ENCODE measurements at regions not wholly inside any gene's neighbourhood (a gene's known extent, or its start where the extent isn't known, plus 50 kb on each side); places are given as distances from the start of the nearest gene placed in this dataset.

DNA sequence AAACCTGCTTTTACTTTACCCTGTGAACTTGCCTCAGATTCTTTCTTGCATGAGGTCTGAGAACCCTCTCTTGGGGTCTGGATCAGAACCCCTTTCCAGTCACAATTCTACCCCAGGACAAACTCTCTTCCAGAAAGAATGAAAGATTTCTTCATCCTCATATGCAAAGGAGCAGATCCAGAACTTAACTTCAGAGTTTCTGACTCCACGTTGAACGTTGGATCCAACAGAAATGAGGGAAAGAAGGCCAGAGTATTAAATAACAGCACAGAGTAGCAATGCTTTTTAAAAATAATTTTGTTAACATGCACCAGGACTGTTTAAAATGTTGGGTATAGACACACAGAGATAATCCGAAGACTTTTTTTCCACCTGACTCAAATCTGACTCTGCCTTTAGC, 632.9 kb upstream of the AUTS2 start:
- POLR2A ChIA-PET = no interaction called here
- Histone ChIP-seq H3K36me3 (ENCODE audit: control insufficient read depth in 4 of 4, insufficient read depth in 4 of 4, low read length in 3 of 4) (no peaks in the 10 kb centered on the region), H3K9me3 (ENCODE audit: control extremely low read depth in 1 of 5, control insufficient read depth in 4 of 5, insufficient read depth in 2 of 5, low read depth in 1 of 5, low read length in 4 of 5) (peaks cover 0 to 3% (median 3%) of the 10 kb centered on the region in 5 experiments), H3K4me1 (ENCODE audit: control extremely low read depth in 1 of 4, control insufficient read depth in 4 of 4, insufficient read depth in 4 of 4, low read length in 3 of 4) (no peaks in the 10 kb centered on the region), H3K27ac (ENCODE audit: insufficient read depth in 1 of 2, low read depth in 1 of 2, low read length in 2 of 2, poor library complexity in 1 of 2, severe bottlenecking in 2 of 2) (no peak overlapping the region), H3K4me3 (ENCODE audit: control insufficient read depth in 1 of 7, extremely low read depth in 1 of 7, insufficient read depth in 4 of 7, low read depth in 2 of 7, low read length in 6 of 7) (no peak overlapping the region), H3K27me3 (replicated peaks in 2 of 5; ENCODE audit: control insufficient read depth in 4 of 5, insufficient read depth in 5 of 5, low read length in 4 of 5) (no peaks in the 10 kb centered on the region)
- DNase-seq = no peak
- CTCF ChIA-PET = no interaction called here
- WGBS (ENCODE audit: insufficient coverage) = 100% methylated on average over 1 of the region's 3 CpGs

DNA sequence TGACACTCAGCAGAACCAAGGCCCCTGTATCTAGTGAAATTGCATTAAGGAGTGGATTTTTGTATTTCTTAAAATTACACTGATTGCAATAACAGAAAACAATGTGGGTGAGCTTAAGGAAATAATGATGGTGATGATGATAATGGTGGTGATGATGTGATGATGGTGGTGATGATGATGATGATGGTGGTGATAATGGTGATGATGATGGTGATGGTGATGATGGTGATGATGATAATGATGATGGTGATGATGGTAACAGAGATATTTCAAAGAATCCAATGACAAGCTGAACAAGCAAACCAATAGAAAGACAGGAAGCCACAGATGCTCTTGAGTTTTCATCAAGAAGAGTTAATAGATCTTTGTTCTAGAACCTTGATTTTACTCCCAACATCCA, 630.7 kb upstream of the AUTS2 start:
- CTCF ChIA-PET = no interaction called here
- H3K36me3 ChIP-seq (ENCODE audit: control insufficient read depth in 4 of 4, insufficient read depth in 4 of 4, low read length in 3 of 4) = no peaks in the 10 kb centered on the region

DNA sequence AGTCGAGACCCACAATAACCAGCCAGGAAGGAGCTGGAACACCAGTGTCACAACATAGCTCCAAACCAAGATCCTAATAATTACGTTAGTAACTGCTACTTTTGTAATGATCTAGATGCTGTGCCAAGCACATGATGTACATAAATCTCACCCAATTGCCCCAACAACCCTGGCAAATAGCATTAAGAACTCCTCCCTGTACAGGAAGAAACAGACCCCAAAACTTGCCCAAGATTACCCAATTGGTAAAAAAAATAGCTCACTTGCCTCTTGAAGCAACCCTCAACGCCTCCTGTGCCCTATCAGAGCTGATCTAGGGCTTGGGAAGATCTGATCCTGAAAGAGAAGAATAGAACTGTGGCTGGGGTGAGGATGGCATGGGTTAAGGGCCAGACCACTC, 628.7 kb upstream of the AUTS2 start:
- Histone ChIP-seq H3K4me1 (ENCODE audit: control extremely low read depth in 1 of 4, control insufficient read depth in 4 of 4, insufficient read depth in 4 of 4, low read length in 3 of 4) (no peaks in the 10 kb centered on the region), H3K27me3 (replicated peaks in 2 of 5; ENCODE audit: control insufficient read depth in 4 of 5, insufficient read depth in 5 of 5, low read length in 4 of 5) (peaks cover 0 to 2% (median 0%) of the 10 kb centered on the region in 5 experiments), H3K27ac (ENCODE audit: insufficient read depth in 1 of 2, low read depth in 1 of 2, low read length in 2 of 2, poor library complexity in 1 of 2, severe bottlenecking in 2 of 2) (no peak overlapping the region), H3K9me3 (ENCODE audit: control extremely low read depth in 1 of 5, control insufficient read depth in 4 of 5, insufficient read depth in 2 of 5, low read depth in 1 of 5, low read length in 4 of 5) (peaks cover 0 to 3% (median 0%) of the 10 kb centered on the region in 5 experiments), H3K4me3 (ENCODE audit: control insufficient read depth in 1 of 7, extremely low read depth in 1 of 7, insufficient read depth in 4 of 7, low read depth in 2 of 7, low read length in 6 of 7) (no peak overlapping the region), H3K36me3 (ENCODE audit: control insufficient read depth in 4 of 4, insufficient read depth in 4 of 4, low read length in 3 of 4) (no peaks in the 10 kb centered on the region)
- ChIA-PET CTCF (no interaction called here), POLR2A (no interaction called here)
- WGBS (ENCODE audit: insufficient coverage) = 100% methylated on average over 1 of the region's 3 CpGs
- peak in 1 of 3 donors; percentile 22 for DNase-seq

More for the DNA sequence above, 630.7 kb upstream of the AUTS2 start:
- no peak overlapping the region for H3K4me3 ChIP-seq (ENCODE audit: control insufficient read depth in 1 of 7, extremely low read depth in 1 of 7, insufficient read depth in 4 of 7, low read depth in 2 of 7, low read length in 6 of 7)
- H3K27ac ChIP-seq (ENCODE audit: insufficient read depth in 1 of 2, low read depth in 1 of 2, low read length in 2 of 2, poor library complexity in 1 of 2, severe bottlenecking in 2 of 2) = no peak overlapping the region
- POLR2A ChIA-PET = no interaction called here
- peaks cover 0 to 3% (median 3%) of the 10 kb centered on the region in 5 experiments for H3K9me3 ChIP-seq (ENCODE audit: control extremely low read depth in 1 of 5, control insufficient read depth in 4 of 5, insufficient read depth in 2 of 5, low read depth in 1 of 5, low read length in 4 of 5)
- H3K4me1 ChIP-seq (ENCODE audit: control extremely low read depth in 1 of 4, control insufficient read depth in 4 of 4, insufficient read depth in 4 of 4, low read length in 3 of 4) = no peaks in the 10 kb centered on the region
- no peaks in the 10 kb centered on the region for H3K27me3 ChIP-seq (replicated peaks in 2 of 5; ENCODE audit: control insufficient read depth in 4 of 5, insufficient read depth in 5 of 5, low read length in 4 of 5)
- no peak for DNase-seq

DNA sequence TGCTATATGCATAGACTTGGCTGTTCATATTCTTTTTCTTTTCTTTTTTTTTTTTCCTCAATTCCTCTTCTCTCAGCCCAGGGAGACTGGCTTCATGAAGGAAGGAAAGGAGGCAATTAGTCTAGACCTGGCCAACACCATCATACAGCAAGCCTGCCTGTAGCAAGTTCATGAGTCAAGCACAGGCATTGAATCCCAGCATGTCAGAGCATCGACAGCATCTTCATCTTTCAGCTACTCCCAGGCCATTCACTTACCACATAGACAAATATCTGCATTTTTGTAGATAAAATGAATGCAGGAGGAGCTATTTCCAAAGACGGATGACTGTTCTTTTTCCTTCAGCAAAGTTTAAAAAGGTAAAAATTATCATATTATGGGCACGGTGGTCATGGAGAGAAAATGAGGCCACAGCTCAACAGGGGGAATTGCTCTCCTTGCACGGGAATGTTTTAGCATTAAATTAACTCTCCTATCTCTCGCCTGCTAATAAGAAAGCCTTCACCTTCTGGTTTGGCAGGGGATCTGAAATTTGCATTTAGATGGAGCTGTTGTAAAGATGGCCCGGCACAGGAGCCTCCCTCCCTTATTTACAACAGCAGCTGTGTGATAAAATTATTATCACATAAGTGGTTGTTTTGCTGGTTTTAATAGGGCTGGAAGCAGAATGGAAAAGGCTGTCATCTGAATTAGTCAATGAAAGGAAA, 626.5 kb upstream of the AUTS2 start:
- 80% methylated on average over 1 of the region's 6 CpGs for WGBS (ENCODE audit: insufficient coverage)
- POLR2A ChIA-PET = no interaction called here
- Histone ChIP-seq H3K27me3 (replicated peaks in 2 of 5; ENCODE audit: control insufficient read depth in 4 of 5, insufficient read depth in 5 of 5, low read length in 4 of 5) (peaks cover 0 to 2% (median 0%) of the 10 kb centered on the region in 5 experiments), H3K4me3 (ENCODE audit: control insufficient read depth in 1 of 7, extremely low read depth in 1 of 7, insufficient read depth in 4 of 7, low read depth in 2 of 7, low read length in 6 of 7) (no peak overlapping the region), H3K27ac (ENCODE audit: insufficient read depth in 1 of 2, low read depth in 1 of 2, low read length in 2 of 2, poor library complexity in 1 of 2, severe bottlenecking in 2 of 2) (no peak overlapping the region), H3K4me1 (ENCODE audit: control extremely low read depth in 1 of 4, control insufficient read depth in 4 of 4, insufficient read depth in 4 of 4, low read length in 3 of 4) (no peaks in the 10 kb centered on the region), H3K9me3 (ENCODE audit: control extremely low read depth in 1 of 5, control insufficient read depth in 4 of 5, insufficient read depth in 2 of 5, low read depth in 1 of 5, low read length in 4 of 5) (peaks cover 0 to 3% (median 0%) of the 10 kb centered on the region in 5 experiments), H3K36me3 (ENCODE audit: control insufficient read depth in 4 of 4, insufficient read depth in 4 of 4, low read length in 3 of 4) (no peaks in the 10 kb centered on the region)
- CTCF ChIA-PET = no interaction called here
- no peak for DNase-seq

DNA sequence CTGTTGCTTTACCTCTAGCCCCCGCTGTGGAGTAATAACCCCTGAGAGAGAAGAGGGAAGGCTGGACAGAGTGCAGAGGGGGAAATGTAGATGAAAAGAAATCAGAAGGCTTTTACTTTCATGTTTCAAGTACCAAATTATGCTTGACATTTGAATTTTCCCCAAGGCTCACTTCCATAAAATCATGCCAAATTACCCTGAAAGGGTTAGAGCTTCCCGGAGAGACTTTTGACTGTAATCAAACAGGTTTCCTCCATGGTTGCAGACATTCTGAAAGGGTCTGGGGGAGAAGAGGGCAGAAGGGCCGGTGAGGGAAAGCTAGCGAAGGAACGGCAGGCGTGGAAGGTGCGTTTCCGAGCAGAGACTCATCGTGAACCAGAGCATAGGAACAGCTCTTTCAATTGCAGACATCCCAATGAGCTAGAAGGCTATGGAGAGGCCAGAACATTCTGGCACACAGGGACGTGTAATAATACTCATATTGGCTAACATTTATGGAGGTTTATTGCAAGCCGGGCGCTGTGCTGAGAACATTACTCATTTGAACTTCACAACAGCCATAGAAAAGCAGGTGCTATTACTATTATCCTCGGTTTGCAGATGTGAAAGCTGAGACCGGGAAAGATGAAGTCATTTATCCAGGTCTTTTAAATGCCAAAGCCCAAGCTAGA, 620.8 kb upstream of the AUTS2 start:
- ChIA-PET POLR2A (no interaction called here), CTCF (interaction anchor here (0.6 kb wide), 1 partner anchor 1422 kb away, joined by 3 read pairs; no protein-coding TSS in a partner anchor)
- no peak overlapping the region for H3K4me3 ChIP-seq (ENCODE audit: control insufficient read depth in 1 of 7, extremely low read depth in 1 of 7, insufficient read depth in 4 of 7, low read depth in 2 of 7, low read length in 6 of 7)
- H3K36me3 ChIP-seq (ENCODE audit: control insufficient read depth in 4 of 4, insufficient read depth in 4 of 4, low read length in 3 of 4) = no peaks in the 10 kb centered on the region
- H3K27ac ChIP-seq (ENCODE audit: insufficient read depth in 1 of 2, low read depth in 1 of 2, low read length in 2 of 2, poor library complexity in 1 of 2, severe bottlenecking in 2 of 2) = no peak overlapping the region
- peaks cover 0 to 4% (median 0%) of the 10 kb centered on the region in 5 experiments for H3K9me3 ChIP-seq (ENCODE audit: control extremely low read depth in 1 of 5, control insufficient read depth in 4 of 5, insufficient read depth in 2 of 5, low read depth in 1 of 5, low read length in 4 of 5)
- 82% methylated on average over 13 of the region's 14 CpGs for WGBS (ENCODE audit: insufficient coverage)
- peaks cover 0 to 2% (median 0%) of the 10 kb centered on the region in 5 experiments for H3K27me3 ChIP-seq (replicated peaks in 2 of 5; ENCODE audit: control insufficient read depth in 4 of 5, insufficient read depth in 5 of 5, low read length in 4 of 5)
- no peaks in the 10 kb centered on the region for H3K4me1 ChIP-seq (ENCODE audit: control extremely low read depth in 1 of 4, control insufficient read depth in 4 of 4, insufficient read depth in 4 of 4, low read length in 3 of 4)
- DNase-seq = no peak

DNA sequence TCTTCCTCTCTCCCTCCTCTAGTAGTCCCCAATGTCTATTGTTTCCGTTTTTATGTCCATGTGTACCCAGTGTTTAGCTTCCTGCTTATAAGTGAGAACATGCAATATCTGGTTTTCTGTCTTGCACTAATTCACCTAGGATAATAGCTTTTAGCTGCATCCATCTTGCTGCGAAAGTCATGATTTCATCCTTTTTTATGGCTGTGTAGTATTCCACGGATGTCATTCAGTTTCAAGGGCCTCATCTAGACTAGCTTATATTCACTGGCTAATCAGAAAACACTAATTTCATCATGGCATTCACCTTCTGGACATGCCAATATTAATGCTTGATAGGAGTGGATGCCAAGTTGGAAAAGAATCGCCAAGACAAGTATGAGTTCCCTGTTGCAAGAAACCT, 619.6 kb upstream of the AUTS2 start:
- H3K9me3 ChIP-seq (ENCODE audit: control extremely low read depth in 1 of 5, control insufficient read depth in 4 of 5, insufficient read depth in 2 of 5, low read depth in 1 of 5, low read length in 4 of 5) = peaks cover 0 to 4% (median 0%) of the 10 kb centered on the region in 5 experiments
- DNase-seq = no peak
- ChIA-PET CTCF (no interaction called here), POLR2A (no interaction called here)
- no peak overlapping the region for H3K4me3 ChIP-seq (ENCODE audit: control insufficient read depth in 1 of 7, extremely low read depth in 1 of 7, insufficient read depth in 4 of 7, low read depth in 2 of 7, low read length in 6 of 7)
- no peak overlapping the region for H3K27ac ChIP-seq (ENCODE audit: insufficient read depth in 1 of 2, low read depth in 1 of 2, low read length in 2 of 2, poor library complexity in 1 of 2, severe bottlenecking in 2 of 2)
- peaks cover 0 to under 1% (median 0%) of the 10 kb centered on the region in 5 experiments for H3K27me3 ChIP-seq (replicated peaks in 2 of 5; ENCODE audit: control insufficient read depth in 4 of 5, insufficient read depth in 5 of 5, low read length in 4 of 5)
- no peaks in the 10 kb centered on the region for H3K36me3 ChIP-seq (ENCODE audit: control insufficient read depth in 4 of 4, insufficient read depth in 4 of 4, low read length in 3 of 4)
- H3K4me1 ChIP-seq (ENCODE audit: control extremely low read depth in 1 of 4, control insufficient read depth in 4 of 4, insufficient read depth in 4 of 4, low read length in 3 of 4) = no peaks in the 10 kb centered on the region
- 94% methylated on average over 3 of the region's 4 CpGs for WGBS (ENCODE audit: insufficient coverage)

DNA sequence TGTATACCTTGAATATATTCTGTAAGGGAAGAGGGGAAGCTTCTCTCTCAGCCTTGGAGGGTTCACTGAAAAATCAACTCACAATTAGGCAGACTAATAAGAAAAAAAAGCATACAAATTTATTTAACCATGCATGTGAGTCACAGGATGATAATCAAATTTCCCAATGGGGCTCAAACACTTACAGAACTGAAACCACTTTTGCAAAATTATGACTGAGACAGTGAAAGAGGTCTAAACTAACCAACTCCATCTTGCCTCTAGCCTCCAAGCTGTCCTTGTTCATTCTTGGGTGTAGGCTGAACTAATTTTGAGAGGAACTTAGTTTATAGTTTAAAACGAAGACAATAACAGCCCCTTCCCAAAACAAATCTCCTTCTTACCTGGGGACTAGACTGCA, 618.3 kb upstream of the AUTS2 start:
- H3K27ac ChIP-seq (ENCODE audit: insufficient read depth in 1 of 2, low read depth in 1 of 2, low read length in 2 of 2, poor library complexity in 1 of 2, severe bottlenecking in 2 of 2) = no peak overlapping the region
- H3K27me3 ChIP-seq (replicated peaks in 2 of 5; ENCODE audit: control insufficient read depth in 4 of 5, insufficient read depth in 5 of 5, low read length in 4 of 5) = no peaks in the 10 kb centered on the region
- POLR2A ChIA-PET = no interaction called here
- peaks cover 0 to 4% (median 0%) of the 10 kb centered on the region in 5 experiments for H3K9me3 ChIP-seq (ENCODE audit: control extremely low read depth in 1 of 5, control insufficient read depth in 4 of 5, insufficient read depth in 2 of 5, low read depth in 1 of 5, low read length in 4 of 5)
- WGBS (ENCODE audit: insufficient coverage) = no CpG with 5 or more reads among the region's 1 CpG
- H3K36me3 ChIP-seq (ENCODE audit: control insufficient read depth in 4 of 4, insufficient read depth in 4 of 4, low read length in 3 of 4) = no peaks in the 10 kb centered on the region
- CTCF ChIA-PET = no interaction called here
- no peak for DNase-seq
- H3K4me1 ChIP-seq (ENCODE audit: control extremely low read depth in 1 of 4, control insufficient read depth in 4 of 4, insufficient read depth in 4 of 4, low read length in 3 of 4) = no peaks in the 10 kb centered on the region
- H3K4me3 ChIP-seq (ENCODE audit: control insufficient read depth in 1 of 7, extremely low read depth in 1 of 7, insufficient read depth in 4 of 7, low read depth in 2 of 7, low read length in 6 of 7) = no peak overlapping the region
